Panc1 (cell line): ENCODE measurements at regions not wholly inside any gene's neighbourhood (a gene's known extent, or its start where the extent isn't known, plus 50 kb on each side); places are given as distances from the start of the nearest gene placed in this dataset.

Experiments
- CTCF ChIP-seq: fragments of 450-650 bp; IDR thresholded peaks from 2 replicates; pipeline ENCODE4 v1.5.1; 2017; ENCODE audit warnings: mild to moderate bottlenecking
- POLR2AphosphoS5 ChIP-seq: IDR thresholded peaks from 2 replicates; pipeline ENCODE4 v1.6.1; 2012; ENCODE audit warnings: mild to moderate bottlenecking, low read depth, low read length, moderate library complexity
- TCF7L2 ChIP-seq: IDR thresholded peaks from 2 replicates; pipeline ENCODE4 v1.6.1; 2011; ENCODE audit warnings: mild to moderate bottlenecking, low read depth, low read length, inconsistent platforms
- TF ChIP-seq, protein P1 (sequence below), 2 experiments: IDR thresholded peaks; 2 replicates each; pipeline ENCODE4 v1.6.1; 2011 to 2012; ENCODE audit warnings: low read depth in 2 of 2, control low read depth in 1 of 2, low read length in 1 of 2, mild to moderate bottlenecking in 1 of 2, moderate library complexity in 1 of 2; ENCODE audit not compliant: insufficient read depth in 1 of 2

DNA sequence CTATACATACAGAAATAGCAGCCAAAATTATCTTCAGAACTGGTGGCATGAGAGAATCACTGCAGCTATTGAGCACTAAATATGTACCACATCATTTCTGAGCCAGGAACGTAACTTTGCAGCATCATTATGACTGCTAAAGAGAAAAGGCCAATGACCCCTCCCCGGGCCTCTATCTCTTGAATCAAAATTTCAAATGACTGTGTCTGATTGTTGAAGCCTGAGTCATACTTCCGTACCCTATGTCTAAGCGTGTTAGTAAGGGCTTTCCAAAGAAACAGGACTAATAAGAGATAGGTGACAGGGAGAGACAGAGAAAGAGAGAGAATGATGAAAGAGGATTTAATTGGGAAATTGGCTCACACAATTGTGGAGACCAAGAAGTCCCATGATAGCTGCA is 445.5 kb upstream of the SPANXN1 start:
- TF ChIP-seq TCF7L2: no peak
- TF ChIP-seq, protein P1, sequence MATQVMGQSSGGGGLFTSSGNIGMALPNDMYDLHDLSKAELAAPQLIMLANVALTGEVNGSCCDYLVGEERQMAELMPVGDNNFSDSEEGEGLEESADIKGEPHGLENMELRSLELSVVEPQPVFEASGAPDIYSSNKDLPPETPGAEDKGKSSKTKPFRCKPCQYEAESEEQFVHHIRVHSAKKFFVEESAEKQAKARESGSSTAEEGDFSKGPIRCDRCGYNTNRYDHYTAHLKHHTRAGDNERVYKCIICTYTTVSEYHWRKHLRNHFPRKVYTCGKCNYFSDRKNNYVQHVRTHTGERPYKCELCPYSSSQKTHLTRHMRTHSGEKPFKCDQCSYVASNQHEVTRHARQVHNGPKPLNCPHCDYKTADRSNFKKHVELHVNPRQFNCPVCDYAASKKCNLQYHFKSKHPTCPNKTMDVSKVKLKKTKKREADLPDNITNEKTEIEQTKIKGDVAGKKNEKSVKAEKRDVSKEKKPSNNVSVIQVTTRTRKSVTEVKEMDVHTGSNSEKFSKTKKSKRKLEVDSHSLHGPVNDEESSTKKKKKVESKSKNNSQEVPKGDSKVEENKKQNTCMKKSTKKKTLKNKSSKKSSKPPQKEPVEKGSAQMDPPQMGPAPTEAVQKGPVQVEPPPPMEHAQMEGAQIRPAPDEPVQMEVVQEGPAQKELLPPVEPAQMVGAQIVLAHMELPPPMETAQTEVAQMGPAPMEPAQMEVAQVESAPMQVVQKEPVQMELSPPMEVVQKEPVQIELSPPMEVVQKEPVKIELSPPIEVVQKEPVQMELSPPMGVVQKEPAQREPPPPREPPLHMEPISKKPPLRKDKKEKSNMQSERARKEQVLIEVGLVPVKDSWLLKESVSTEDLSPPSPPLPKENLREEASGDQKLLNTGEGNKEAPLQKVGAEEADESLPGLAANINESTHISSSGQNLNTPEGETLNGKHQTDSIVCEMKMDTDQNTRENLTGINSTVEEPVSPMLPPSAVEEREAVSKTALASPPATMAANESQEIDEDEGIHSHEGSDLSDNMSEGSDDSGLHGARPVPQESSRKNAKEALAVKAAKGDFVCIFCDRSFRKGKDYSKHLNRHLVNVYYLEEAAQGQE (IDR thresholded peaks at IDR 0.05; ENCODE audit: insufficient read depth in 1 of 2, low read depth in 2 of 2, low read length in 1 of 2): no peak
- TF ChIP-seq CTCF: no peak
- TF ChIP-seq POLR2AphosphoS5: no peak
